ENCODE measurements at regions not wholly inside any gene's neighbourhood (a gene's known extent, or its start where the extent isn't known, plus 50 kb on each side); places are given as distances from the start of the nearest gene placed in this dataset.

DNA sequence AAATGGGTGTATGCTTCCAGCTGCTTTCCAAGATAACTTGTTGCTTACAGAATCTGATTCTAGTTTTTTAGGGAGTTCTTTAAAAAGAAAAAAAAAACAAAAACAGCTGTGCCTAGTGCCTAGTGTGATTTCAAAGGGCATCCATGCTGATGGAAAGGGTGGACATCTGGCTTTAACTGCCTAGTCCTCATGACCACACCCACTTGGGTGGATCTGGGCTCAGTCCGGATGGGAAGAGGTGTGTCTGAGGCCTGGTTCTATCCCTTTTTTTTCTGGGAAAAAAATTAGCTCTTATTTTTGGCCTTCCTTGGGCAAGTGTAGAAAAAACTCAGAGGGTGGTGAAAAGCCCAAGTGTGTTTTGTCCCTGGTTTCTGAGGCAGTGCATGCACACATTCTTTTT is 132.3 kb upstream of the CDH11 start:
- CTCF ChIA-PET (ENCODE audit: partially characterized antibody) = interaction anchor here (0.6 to 1.0 kb wide), 2 partner anchors 16 to 27 kb away, joined by 3 read pairs; no protein-coding TSS in a partner anchor
- H4K20me1 ChIP-seq (replicated peaks in 1 of 2; ENCODE audit: control insufficient read depth in 1 of 2, insufficient read depth in 2 of 2, low read length in 2 of 2) = no peaks in the 10 kb centered on the region

More for the DNA sequence above, 132.3 kb upstream of the CDH11 start:
- no peaks in the 10 kb centered on the region for H3K9me3 ChIP-seq (ENCODE audit: insufficient read depth in 2 of 2, low read depth in 1 of 2, low read length in 1 of 2)
- H2BK20ac ChIP-seq (ENCODE audit: low read length) = no peak overlapping the region
- H3K4ac ChIP-seq (replicated peaks; ENCODE audit: insufficient read length, low read depth, low read length) = no peak overlapping the region
- no peak for TF ChIP-seq NANOG (IDR thresholded peaks at IDR 0.05; ENCODE audit: insufficient read depth, low read depth, low read length, poor library complexity, severe bottlenecking)
- no peaks in the 10 kb centered on the region for H3K27me3 ChIP-seq (replicated peaks in 1 of 4; ENCODE audit: control insufficient read depth in 3 of 4, extremely low read depth in 1 of 4, insufficient read depth in 3 of 4, low read length in 3 of 4)
- no peak overlapping the region for H3K27ac ChIP-seq (ENCODE audit: low read depth, low read length)
- H2BK5ac ChIP-seq (ENCODE audit: low read depth, low read length) = no peak overlapping the region
- peaks cover 0 to 3% (median 1%) of the 10 kb centered on the region in 4 experiments; a peak in 2 of 7 replicates for H3K4me1 ChIP-seq (replicated peaks in 1 of 4; ENCODE audit: control insufficient read depth in 3 of 4, insufficient read depth in 4 of 4, low read length in 3 of 4)
- no peak overlapping the region for H3K4me3 ChIP-seq (ENCODE audit: extremely low read depth in 1 of 4, insufficient read depth in 2 of 4, low read depth in 3 of 4, low read length in 4 of 4)
- POLR2A ChIA-PET (ENCODE audit: partially characterized antibody) = no interaction called here
- H3K18ac ChIP-seq (ENCODE audit: extremely low read depth, low read length) = no peak overlapping the region
- H3K36me3 ChIP-seq (ENCODE audit: control insufficient read depth in 2 of 4, insufficient read depth in 4 of 4, low read length in 3 of 4) = no peaks in the 10 kb centered on the region
- H3K79me2 ChIP-seq (ENCODE audit: control insufficient read depth in 1 of 2, insufficient read depth in 2 of 2, low read length in 2 of 2) = no peaks in the 10 kb centered on the region
- H3K79me1 ChIP-seq (ENCODE audit: low read depth, low read length) = no peaks in the 10 kb centered on the region
- H2BK15ac ChIP-seq (ENCODE audit: low read length) = no peak overlapping the region
- no peak overlapping the region for H4K91ac ChIP-seq (replicated peaks; ENCODE audit: insufficient read length, low read length)
- no peak overlapping the region for H2AK5ac ChIP-seq (ENCODE audit: low read depth, low read length)
- WGBS, 2 experiments (ENCODE audit: extremely low coverage in 1 of 2, insufficient coverage in 1 of 2, insufficient read length in 1 of 2, insufficient replicate concordance in 2 of 2, low coverage in 1 of 2, low lambda C conversion rate in 2 of 2, missing lambda C conversion rate in 1 of 2) = 60% methylated on average over 1 of the region's 1 CpG; no CpG with 5 or more reads in 1 of the 2 experiments
- no peaks in the 10 kb centered on the region for H3K23me2 ChIP-seq (ENCODE audit: low read depth, low read length)
- H2BK12ac ChIP-seq (ENCODE audit: low read depth, low read length) = no peak overlapping the region
- no peak overlapping the region for H3K23ac ChIP-seq (ENCODE audit: insufficient read length)
- FAIRE-seq (no peak), DNase-seq (ENCODE audit: low read depth in 1 of 2, low spot score in 2 of 2) (no peak)
- H3K9ac ChIP-seq (replicated peaks in 1 of 4; ENCODE audit: extremely low read depth in 1 of 4, low read depth in 3 of 4, low read length in 3 of 4) = no peak overlapping the region
- H3K14ac ChIP-seq (ENCODE audit: insufficient read length) = no peak overlapping the region
- H4K5ac ChIP-seq (ENCODE audit: insufficient read length, low read depth, low read length) = no peak overlapping the region
- no peak overlapping the region for H2AFZ ChIP-seq (ENCODE audit: low read length)
- H3K56ac ChIP-seq (replicated peaks; ENCODE audit: insufficient read length, low read depth, low read length) = no peak overlapping the region
- no peak overlapping the region for H4K8ac ChIP-seq (ENCODE audit: extremely low read depth, insufficient read depth, low read length)
- no peak overlapping the region for H3K4me2 ChIP-seq (ENCODE audit: insufficient read depth in 1 of 2, low read depth in 2 of 2, low read length in 2 of 2)
- no peak overlapping the region for H2BK120ac ChIP-seq (replicated peaks; ENCODE audit: low read depth, low read length)

Measured in H1 (cell line).